Peyer's patch (tissue), 4 donors: ENCODE measurements at regions not wholly inside any gene's neighbourhood (a gene's known extent, or its start where the extent isn't known, plus 50 kb on each side); places are given as distances from the start of the nearest gene placed in this dataset.

Experiments used
- DNase-seq, 3 donors: peaks; one replicate each; pipeline ENCODE4 v3.0.0-alpha.2; 2017 to 2019
- H3K27ac ChIP-seq, 4 donors: fragments of 200-600 bp; sonication (generic); one replicate each; pipeline ENCODE4 v1.5.1; 2016 to 2019
- H3K27me3 ChIP-seq, 2 donors: fragments of 200-600 bp; sonication (generic); one replicate each; pipeline ENCODE4 v1.5.1; 2019
- H3K36me3 ChIP-seq, 3 donors: fragments of 200-600 bp; sonication (generic); one replicate each; pipeline ENCODE4 v1.5.1; 2016 to 2019
- H3K4me1 ChIP-seq, 4 donors: fragments of 200-600 bp; sonication (generic); one replicate each; pipeline ENCODE4 v1.5.1; 2016 to 2019
- H3K4me3 ChIP-seq, 4 donors: fragments of 200-600 bp; sonication (generic); 1 replicate in 3 of 4; 2 replicates in 1 of 4; pipeline ENCODE4 v1.5.1; 2016 to 2019; ENCODE audit warnings: mild to moderate bottlenecking in 1 of 4
- H3K9me3 ChIP-seq, 4 donors: fragments of 200-600 bp; sonication (generic); one replicate each; pipeline ENCODE4 v1.5.1; 2016 to 2019; ENCODE audit warnings: mild to moderate bottlenecking in 1 of 4
- POLR2A ChIP-seq, 2 donors: fragments of 450-650 bp; IDR thresholded peaks; one replicate each; pipeline ENCODE4 v1.5.1; 2017; ENCODE audit warnings: antibody characterized with exemption in 2 of 2, mild to moderate bottlenecking in 2 of 2, moderate library complexity in 2 of 2
- TF ChIP-seq, protein P1 (sequence below), 6 experiments: fragments of 450-650 bp in 4 of 6; fragments of 200-600 bp in 2 of 6; sonication (generic) in 1 of 6; IDR thresholded peaks; one replicate each; pipeline ENCODE4 v1.5.1; 2017 to 2019; ENCODE audit warnings: antibody characterized with exemption in 6 of 6, mild to moderate bottlenecking in 3 of 6, moderate library complexity in 1 of 6

DNA sequence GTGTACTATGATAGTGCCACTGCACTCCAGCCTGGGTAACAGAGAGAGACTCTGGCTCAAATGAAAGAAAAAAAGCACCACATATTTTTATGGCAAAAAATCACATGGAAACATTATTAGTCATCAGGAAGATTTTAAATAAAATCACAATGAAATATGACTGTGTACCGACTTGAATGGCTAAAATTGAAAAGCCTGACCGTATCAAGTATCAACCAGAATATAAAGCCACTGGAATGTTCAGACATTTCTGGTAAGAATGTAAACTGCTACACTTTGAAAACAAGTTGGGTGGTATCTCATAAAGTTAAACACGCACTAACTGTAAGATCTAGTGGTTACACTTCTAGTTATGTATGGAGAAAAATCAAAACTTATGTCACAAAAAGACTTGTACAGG, 306.7 kb upstream of the MBL2 start:
- no peak overlapping the region for H3K27ac ChIP-seq
- H3K36me3 ChIP-seq, result no peaks in the 10 kb centered on the region
- no peak for DNase-seq
- H3K4me3 ChIP-seq, result no peak overlapping the region
- H3K4me1 ChIP-seq, result no peaks in the 10 kb centered on the region
- TF ChIP-seq, protein P1, sequence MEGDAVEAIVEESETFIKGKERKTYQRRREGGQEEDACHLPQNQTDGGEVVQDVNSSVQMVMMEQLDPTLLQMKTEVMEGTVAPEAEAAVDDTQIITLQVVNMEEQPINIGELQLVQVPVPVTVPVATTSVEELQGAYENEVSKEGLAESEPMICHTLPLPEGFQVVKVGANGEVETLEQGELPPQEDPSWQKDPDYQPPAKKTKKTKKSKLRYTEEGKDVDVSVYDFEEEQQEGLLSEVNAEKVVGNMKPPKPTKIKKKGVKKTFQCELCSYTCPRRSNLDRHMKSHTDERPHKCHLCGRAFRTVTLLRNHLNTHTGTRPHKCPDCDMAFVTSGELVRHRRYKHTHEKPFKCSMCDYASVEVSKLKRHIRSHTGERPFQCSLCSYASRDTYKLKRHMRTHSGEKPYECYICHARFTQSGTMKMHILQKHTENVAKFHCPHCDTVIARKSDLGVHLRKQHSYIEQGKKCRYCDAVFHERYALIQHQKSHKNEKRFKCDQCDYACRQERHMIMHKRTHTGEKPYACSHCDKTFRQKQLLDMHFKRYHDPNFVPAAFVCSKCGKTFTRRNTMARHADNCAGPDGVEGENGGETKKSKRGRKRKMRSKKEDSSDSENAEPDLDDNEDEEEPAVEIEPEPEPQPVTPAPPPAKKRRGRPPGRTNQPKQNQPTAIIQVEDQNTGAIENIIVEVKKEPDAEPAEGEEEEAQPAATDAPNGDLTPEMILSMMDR (IDR thresholded peaks at IDR 0.05), result no peak
- TF ChIP-seq POLR2A (IDR thresholded peaks at IDR 0.05), result no peak
- H3K9me3 ChIP-seq, result peaks cover 0 to 5% (median 0%) of the 10 kb centered on the region in 4 donors
- H3K27me3 ChIP-seq, result no peaks in the 10 kb centered on the region

DNA sequence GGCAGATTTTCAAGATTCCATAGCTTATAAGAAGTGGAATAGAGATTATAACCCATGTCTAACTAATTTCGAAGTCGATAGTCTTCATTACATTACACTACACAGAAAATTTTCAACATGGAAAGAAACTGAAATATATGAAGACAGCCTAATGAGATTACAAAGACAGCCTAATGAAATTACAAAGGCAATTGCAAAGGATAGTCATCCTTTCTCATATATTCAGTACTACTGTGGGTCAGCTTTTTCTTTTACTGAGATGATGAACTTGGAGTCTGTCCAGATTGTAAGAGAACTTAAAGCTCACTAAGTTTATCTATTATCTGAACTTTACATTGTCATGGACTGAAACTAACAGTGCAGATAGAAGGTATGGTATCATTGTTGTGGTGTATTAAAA, 304.4 kb upstream of the MBL2 start:
- Histone ChIP-seq H3K27me3 (no peaks in the 10 kb centered on the region), H3K36me3 (no peaks in the 10 kb centered on the region), H3K9me3 (peaks cover 0 to 5% (median 0%) of the 10 kb centered on the region in 4 donors), H3K4me1 (no peaks in the 10 kb centered on the region), H3K4me3 (no peak overlapping the region), H3K27ac (no peak overlapping the region)
- TF ChIP-seq, protein P1 (IDR thresholded peaks at IDR 0.05), result no peak
- TF ChIP-seq POLR2A (IDR thresholded peaks at IDR 0.05), result no peak
- DNase-seq, result no peak

DNA sequence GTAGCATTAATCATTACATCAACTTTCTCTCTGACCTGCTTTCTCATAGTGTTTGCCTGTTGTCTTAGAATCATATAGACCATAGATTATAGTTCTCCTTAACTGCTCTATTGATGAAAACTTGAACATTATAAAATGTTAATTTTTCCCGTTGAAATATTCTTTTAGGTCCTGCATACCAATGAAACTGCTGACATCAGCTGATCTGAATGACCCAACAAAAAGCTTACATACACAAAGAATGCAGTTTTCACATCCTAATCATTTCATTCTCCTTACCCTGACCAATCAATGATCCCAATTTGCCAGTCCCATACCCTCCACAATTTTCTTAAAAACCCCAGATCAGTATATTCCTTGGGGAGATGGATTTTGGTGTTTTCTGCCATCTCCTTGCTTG, 302.9 kb upstream of the MBL2 start:
- Histone ChIP-seq H3K27ac (no peak overlapping the region), H3K4me1 (no peaks in the 10 kb centered on the region), H3K27me3 (no peaks in the 10 kb centered on the region), H3K36me3 (no peaks in the 10 kb centered on the region), H3K4me3 (no peak overlapping the region), H3K9me3 (peaks cover 0 to 5% (median 0%) of the 10 kb centered on the region in 4 donors)
- no peak for DNase-seq
- TF ChIP-seq, protein P1 (IDR thresholded peaks at IDR 0.05), result no peak
- TF ChIP-seq POLR2A (IDR thresholded peaks at IDR 0.05), result no peak

DNA sequence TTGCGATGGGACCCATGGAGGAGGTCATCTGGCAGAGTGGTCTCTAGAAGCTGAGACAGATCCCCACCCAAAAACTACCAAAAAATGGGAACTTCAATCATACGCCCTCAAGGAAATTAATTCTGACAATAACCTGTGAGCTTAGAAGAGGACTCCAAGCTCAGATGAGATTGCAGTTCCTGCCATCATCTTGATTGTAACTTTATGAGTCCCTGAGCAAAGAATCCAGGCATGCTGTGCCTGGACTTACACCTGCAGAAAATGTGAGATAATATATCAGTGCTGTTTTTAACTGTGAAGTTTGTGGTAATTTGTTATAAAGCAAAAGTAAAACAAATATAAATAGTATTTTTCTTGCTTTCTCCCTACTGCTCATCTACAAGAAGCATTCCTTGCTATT, 299.6 kb upstream of the MBL2 start:
- no peaks in the 10 kb centered on the region for H3K27me3 ChIP-seq
- peaks cover 0 to 5% (median 0%) of the 10 kb centered on the region in 4 donors for H3K9me3 ChIP-seq
- H3K4me1 ChIP-seq, result no peaks in the 10 kb centered on the region
- no peaks in the 10 kb centered on the region for H3K36me3 ChIP-seq
- DNase-seq, result no peak
- TF ChIP-seq, protein P1 (IDR thresholded peaks at IDR 0.05), result no peak
- TF ChIP-seq POLR2A (IDR thresholded peaks at IDR 0.05), result no peak
- no peak overlapping the region for H3K4me3 ChIP-seq
- no peak overlapping the region for H3K27ac ChIP-seq

DNA sequence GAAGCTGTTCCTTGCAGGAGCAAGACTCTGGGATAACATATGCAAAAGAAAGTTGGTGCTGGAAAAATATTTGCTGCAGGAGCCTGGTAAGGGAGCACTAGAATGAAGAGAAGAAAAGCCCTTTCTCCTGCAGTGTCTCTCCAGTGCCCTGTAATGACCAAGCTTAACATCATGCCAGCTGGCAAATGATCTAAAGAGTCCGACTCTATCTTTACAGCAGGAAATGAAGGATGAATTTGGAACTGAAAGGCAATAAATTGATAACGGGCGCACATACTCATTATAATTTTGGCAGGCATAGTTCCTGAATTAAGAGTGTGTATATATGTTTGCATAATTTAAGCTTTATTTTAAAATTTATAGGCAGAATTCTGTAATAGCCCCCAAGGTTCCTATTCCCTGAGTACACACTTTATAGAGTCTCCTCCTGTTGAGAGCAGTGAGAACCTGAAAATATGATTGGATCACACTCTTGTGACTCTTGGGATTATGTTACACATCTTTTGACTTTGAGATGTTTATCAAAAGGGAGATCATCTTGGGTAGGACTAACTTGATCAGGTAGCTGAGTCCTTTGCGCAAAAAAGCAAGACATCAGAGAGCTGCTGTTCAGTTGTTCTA, 299.0 kb upstream of the MBL2 start:
- DNase-seq, result no peak
- TF ChIP-seq POLR2A (IDR thresholded peaks at IDR 0.05), result no peak
- TF ChIP-seq, protein P1 (IDR thresholded peaks at IDR 0.05), result no peak
- no peak overlapping the region for H3K27ac ChIP-seq
- H3K9me3 ChIP-seq, result peaks cover 0 to 5% (median 0%) of the 10 kb centered on the region in 4 donors
- no peaks in the 10 kb centered on the region for H3K4me1 ChIP-seq
- no peak overlapping the region for H3K4me3 ChIP-seq
- no peaks in the 10 kb centered on the region for H3K27me3 ChIP-seq
- H3K36me3 ChIP-seq, result no peaks in the 10 kb centered on the region

GRCh38 chr10:53069013-53069412, 296.4 kb upstream of the MBL2 start:
- no peak overlapping the region for H3K4me3 ChIP-seq
- H3K36me3 ChIP-seq, result no peaks in the 10 kb centered on the region
- no peaks in the 10 kb centered on the region for H3K27me3 ChIP-seq
- no peaks in the 10 kb centered on the region for H3K9me3 ChIP-seq
- H3K4me1 ChIP-seq, result no peaks in the 10 kb centered on the region
- TF ChIP-seq, protein P1 (IDR thresholded peaks at IDR 0.05), result no peak
- TF ChIP-seq POLR2A (IDR thresholded peaks at IDR 0.05), result no peak
- no peak for DNase-seq
- no peak overlapping the region for H3K27ac ChIP-seq
